H1 (cell line): ENCODE measurements at regions not wholly inside any gene's neighbourhood (a gene's known extent, or its start where the extent isn't known, plus 50 kb on each side); places are given as distances from the start of the nearest gene placed in this dataset.

ENCODE experiments used
- CTCF ChIA-PET: fragments of 300-600 bp; sonication (Branson Sonifier 250); formaldehyde crosslinking; loops from one replicate; lab custom pipeline; 2021; ENCODE audit not compliant: partially characterized antibody; lab: Charles Lee
- POLR2A ChIA-PET: fragments of 300-600 bp; sonication (Branson Sonifier 250); formaldehyde crosslinking; loops from one replicate; lab custom pipeline; 2021; ENCODE audit warnings: inconsistent platforms; ENCODE audit not compliant: partially characterized antibody; lab: Charles Lee
- DNase-seq, 2 experiments: peaks; one replicate each; pipeline versions ENCODE4 v3.0.0 to v3.0.0-alpha.2; 2010 to 2022; ENCODE audit warnings: low spot score in 2 of 2, low read depth in 1 of 2, mixed read lengths in 1 of 2
- FAIRE-seq: peaks from 2 replicates; lab custom pipeline; 2011; peaks lifted over from hg19 to GRCh38; lab: Jason Lieb, UNC
- H2AFZ ChIP-seq: 2 replicates; pipeline ENCODE4 v1.8.1; 2012; ENCODE audit warnings: low read length, inconsistent platforms
- H2AK5ac ChIP-seq: 2 replicates; pipeline ENCODE4 v1.6.1; 2013; ENCODE audit warnings: low read depth, low read length
- H2BK120ac ChIP-seq: replicated peaks from 2 replicates; pipeline ENCODE3; 2013; ENCODE audit warnings: low read depth, low read length, inconsistent platforms
- H2BK12ac ChIP-seq: 2 replicates; pipeline ENCODE4 v1.6.1; 2013; ENCODE audit warnings: low read depth, low read length
- H2BK15ac ChIP-seq: 2 replicates; pipeline ENCODE4 v1.6.1; 2013; ENCODE audit warnings: low read length
- H2BK20ac ChIP-seq: 2 replicates; pipeline ENCODE4 v1.6.1; 2013; ENCODE audit warnings: low read length
- H2BK5ac ChIP-seq: 2 replicates; pipeline ENCODE4 v1.6.1; 2013; ENCODE audit warnings: low read depth, low read length
- H3K14ac ChIP-seq: 2 replicates; pipeline ENCODE4 v1.6.1; 2013; ENCODE audit warnings: inconsistent platforms; ENCODE audit not compliant: insufficient read length
- H3K18ac ChIP-seq: 2 replicates; pipeline ENCODE4 v1.6.1; 2013; ENCODE audit warnings: low read length; ENCODE audit errors: extremely low read depth
- H3K23ac ChIP-seq: 2 replicates; pipeline ENCODE4 v1.6.1; 2013; ENCODE audit warnings: inconsistent platforms; ENCODE audit not compliant: insufficient read length
- H3K23me2 ChIP-seq: 2 replicates; pipeline ENCODE4 v1.6.1; 2013; ENCODE audit warnings: low read depth, low read length
- H3K27ac ChIP-seq: 2 replicates; pipeline ENCODE4 v1.6.1; 2011; ENCODE audit warnings: low read depth, low read length, inconsistent platforms
- H3K27me3 ChIP-seq, 4 experiments: replicated peaks in 1 of 4; 1 replicate in 1 of 4; 2 replicates in 3 of 4; pipeline versions ENCODE4 v1.6.1 to v1.8.1; 2011 to 2013; ENCODE audit warnings: low read length in 3 of 4, mild to moderate bottlenecking in 3 of 4, inconsistent platforms in 2 of 4, mixed read lengths in 2 of 4, moderate library complexity in 1 of 4; ENCODE audit not compliant: control insufficient read depth in 3 of 4, insufficient read depth in 3 of 4; ENCODE audit errors: extremely low read depth in 1 of 4
- H3K36me3 ChIP-seq, 4 experiments: 2 replicates each; pipeline versions ENCODE4 v1.6.1 to v1.8.1; 2011 to 2013; ENCODE audit warnings: mild to moderate bottlenecking in 4 of 4, low read length in 3 of 4, moderate library complexity in 2 of 4, control low read depth in 1 of 4, inconsistent platforms in 1 of 4; ENCODE audit not compliant: insufficient read depth in 4 of 4, control insufficient read depth in 2 of 4
- H3K4ac ChIP-seq: replicated peaks from 2 replicates; pipeline ENCODE3; 2013; ENCODE audit warnings: low read length, low read depth, mixed read lengths, inconsistent platforms; ENCODE audit not compliant: insufficient read length
- H3K4me1 ChIP-seq, 4 experiments: replicated peaks in 1 of 4; 1 replicate in 1 of 4; 2 replicates in 3 of 4; pipeline versions ENCODE4 v1.6.1 to v1.8.1; 2011 to 2013; ENCODE audit warnings: low read length in 3 of 4, inconsistent platforms in 2 of 4, mixed read lengths in 1 of 4; ENCODE audit not compliant: insufficient read depth in 4 of 4, control insufficient read depth in 3 of 4
- H3K4me2 ChIP-seq, 2 experiments: 2 replicates each; pipeline versions ENCODE4 v1.6.1 to v1.8.1; 2011 to 2013; ENCODE audit warnings: low read depth in 2 of 2, low read length in 2 of 2, control low read depth in 1 of 2, inconsistent platforms in 1 of 2, mild to moderate bottlenecking in 1 of 2; ENCODE audit not compliant: insufficient read depth in 1 of 2
- H3K4me3 ChIP-seq, 4 experiments: fragments of 200-600, 300-600 bp in 1 of 4; sonication (generic), shearing (Covaris generic), sonication (Bioruptor Twin) in 1 of 4; 2 replicates each; pipeline versions ENCODE4 v1.5.1 to v1.8.1; 2011 to 2016; ENCODE audit warnings: low read length in 4 of 4, low read depth in 3 of 4, control low read depth in 2 of 4, inconsistent platforms in 2 of 4, mild to moderate bottlenecking in 2 of 4, mixed read lengths in 1 of 4, moderate library complexity in 1 of 4; ENCODE audit not compliant: insufficient read depth in 2 of 4; ENCODE audit errors: extremely low read depth in 1 of 4
- H3K56ac ChIP-seq: replicated peaks from 2 replicates; pipeline ENCODE3; 2013; ENCODE audit warnings: low read depth, mild to moderate bottlenecking, mixed read lengths, low read length, inconsistent platforms; ENCODE audit not compliant: insufficient read length
- H3K79me1 ChIP-seq: 2 replicates; pipeline ENCODE4 v1.6.1; 2013; ENCODE audit warnings: low read depth, low read length, control low read depth
- H3K79me2 ChIP-seq, 2 experiments: 2 replicates each; pipeline versions ENCODE4 v1.6.1 to v1.8.1; 2012 to 2013; ENCODE audit warnings: low read length in 2 of 2, mild to moderate bottlenecking in 2 of 2, inconsistent platforms in 1 of 2; ENCODE audit not compliant: insufficient read depth in 2 of 2, control insufficient read depth in 1 of 2
- H3K9ac ChIP-seq, 4 experiments: replicated peaks in 1 of 4; 1 replicate in 1 of 4; 2 replicates in 3 of 4; pipeline versions ENCODE4 v1.6.1 to v1.8.1; 2011 to 2013; ENCODE audit warnings: low read depth in 3 of 4, low read length in 3 of 4, control low read depth in 2 of 4, mild to moderate bottlenecking in 2 of 4, moderate library complexity in 2 of 4, inconsistent platforms in 1 of 4; ENCODE audit errors: extremely low read depth in 1 of 4
- H3K9me3 ChIP-seq, 2 experiments: 2 replicates each; pipeline versions ENCODE4 v1.6.1 to v1.8.1; 2012 to 2013; ENCODE audit warnings: mild to moderate bottlenecking in 2 of 2, moderate library complexity in 2 of 2, control low read depth in 1 of 2, inconsistent platforms in 1 of 2, low read depth in 1 of 2, low read length in 1 of 2, mixed read lengths in 1 of 2; ENCODE audit not compliant: insufficient read depth in 2 of 2
- H4K20me1 ChIP-seq, 2 experiments: replicated peaks in 1 of 2; 2 replicates each; pipeline versions ENCODE3 to v1.8.1; 2011 to 2013; ENCODE audit warnings: inconsistent platforms in 2 of 2, low read length in 2 of 2, mild to moderate bottlenecking in 1 of 2; ENCODE audit not compliant: insufficient read depth in 2 of 2, control insufficient read depth in 1 of 2
- H4K5ac ChIP-seq: 2 replicates; pipeline ENCODE4 v1.6.1; 2013; ENCODE audit warnings: low read length, low read depth, mixed read lengths, inconsistent platforms; ENCODE audit not compliant: insufficient read length
- H4K8ac ChIP-seq: 2 replicates; pipeline ENCODE4 v1.8.0; 2013; ENCODE audit warnings: mild to moderate bottlenecking, moderate library complexity, low read length, inconsistent platforms; ENCODE audit not compliant: insufficient read depth; ENCODE audit errors: extremely low read depth
- H4K91ac ChIP-seq: replicated peaks from 2 replicates; pipeline ENCODE3; 2013; ENCODE audit warnings: low read length, mixed read lengths, inconsistent platforms; ENCODE audit not compliant: insufficient read length
- BACH1 ChIP-seq: IDR thresholded peaks from 2 replicates; pipeline ENCODE4 v1.6.1; 2012; ENCODE audit warnings: low read length, improper control_type of control experiment
- CTBP2 ChIP-seq: IDR thresholded peaks from 2 replicates; pipeline ENCODE4 v1.7.0; 2011; ENCODE audit warnings: borderline replicate concordance, mild to moderate bottlenecking, moderate library complexity, mixed read lengths, low read length; ENCODE audit not compliant: insufficient read depth, insufficient read length
- EGR1 ChIP-seq: IDR thresholded peaks from 2 replicates; pipeline ENCODE4 v1.6.1; 2011; ENCODE audit warnings: low read depth, low read length, borderline replicate concordance
- TAF1 ChIP-seq: IDR thresholded peaks from 2 replicates; pipeline ENCODE4 v1.6.1; 2011; ENCODE audit warnings: mild to moderate bottlenecking, low read depth, low read length
- WGBS, 2 experiments: shearing (Covaris generic) in 1 of 2; methylation state at CpG; one replicate each; pipeline versions ENCODE4 v1.1.6 to v1.1.7; 2013 to 2015; ENCODE audit warnings: low lambda C conversion rate in 2 of 2, mixed read lengths in 2 of 2, inconsistent platforms in 1 of 2, low coverage in 1 of 2, missing lambda C conversion rate in 1 of 2; ENCODE audit not compliant: insufficient replicate concordance in 2 of 2, insufficient coverage in 1 of 2, insufficient read length in 1 of 2; ENCODE audit errors: extremely low coverage in 1 of 2, missing lambda C conversion rate in 1 of 2; 5-methylcytosine and 5-hydroxymethylcytosine counted together

- WGBS, 2 experiments: 58% methylated on average over 2 of the region's 2 CpGs; no CpG with 5 or more reads in 1 of the 2 experiments
- CTCF ChIA-PET: interaction anchor here (0.9 kb wide), 1 partner anchor 270 kb away, joined by 4 read pairs; no protein-coding TSS in a partner anchor
Observed at GRCh38 chr10:118220346-118220850, 121.7 kb downstream of the FAM204A start.

More at GRCh38 chr10:118220346-118220850, 121.7 kb downstream of the FAM204A start:
- Histone ChIP-seq H3K4me2 (no peak overlapping the region), H4K5ac (no peak overlapping the region), H3K36me3 (no peaks in the 10 kb centered on the region), H3K9ac (no peak overlapping the region), H3K4ac (no peak overlapping the region), H3K23me2 (no peaks in the 10 kb centered on the region), H2AK5ac (no peak overlapping the region), H3K79me2 (no peaks in the 10 kb centered on the region), H2BK120ac (no peak overlapping the region), H4K8ac (no peak overlapping the region), H3K79me1 (no peaks in the 10 kb centered on the region), H3K23ac (no peak overlapping the region), H2BK15ac (no peak overlapping the region), H3K27ac (no peak overlapping the region), H3K56ac (no peak overlapping the region), H2AFZ (no peak overlapping the region), H3K4me1 (no peaks in the 10 kb centered on the region), H4K91ac (no peak overlapping the region), H2BK20ac (no peak overlapping the region), H3K18ac (no peak overlapping the region), H4K20me1 (no peaks in the 10 kb centered on the region), H3K9me3 (no peaks in the 10 kb centered on the region), H2BK12ac (no peak overlapping the region), H3K4me3 (no peak overlapping the region), H2BK5ac (no peak overlapping the region), H3K27me3 (no peaks in the 10 kb centered on the region), H3K14ac (no peak overlapping the region)
- FAIRE-seq (no peak), DNase-seq (no peak)
- TF ChIP-seq CTBP2: no peak
- no peak for TF ChIP-seq BACH1
- TF ChIP-seq EGR1: no peak
- TF ChIP-seq TAF1: no peak
- POLR2A ChIA-PET: no interaction called here
